WTC11 (cell line): ENCODE measurements at regions not wholly inside any gene's neighbourhood (a gene's known extent, or its start where the extent isn't known, plus 50 kb on each side); places are given as distances from the start of the nearest gene placed in this dataset.

Source experiments
- ATAC-seq: fragments of 200-7000 bp; cut with Tn5 transposase; 2 replicates; pipeline ENCODE4 v1.10.0; 2021; ENCODE audit warnings: mild to moderate bottlenecking, moderate library complexity
- CTCF ChIA-PET: fragments of 300-600 bp; sonication (Branson Sonifier 250); formaldehyde crosslinking; loops from one replicate; lab custom pipeline; 2021; ENCODE audit warnings: antibody characterized with exemption; lab: Charles Lee
- POLR2A ChIA-PET: fragments of 350-600 bp; sonication (Branson Sonifier 250); formaldehyde crosslinking; loops from one replicate; lab custom pipeline; 2021; ENCODE audit warnings: antibody characterized with exemption; lab: Charles Lee
- DNase-seq: peaks from one replicate; pipeline ENCODE4 v3.0.0; 2021; ENCODE audit warnings: low spot score
- H3K27ac Mint-ChIP-seq: 2 replicates; pipeline ENCODE4 v1.8.0; 2021; ENCODE audit warnings: mixed read lengths
- H3K27me3 Mint-ChIP-seq: 2 replicates; pipeline ENCODE4 v1.8.0; 2021; ENCODE audit warnings: low read depth, mild to moderate bottlenecking, moderate library complexity, mixed read lengths
- H3K36me3 Mint-ChIP-seq: 2 replicates; pipeline ENCODE4 v1.8.0; 2021; ENCODE audit warnings: mixed read lengths
- H3K4me1 Mint-ChIP-seq: 2 replicates; pipeline ENCODE4 v1.8.0; 2022; ENCODE audit warnings: mixed read lengths
- H3K4me3 Mint-ChIP-seq: 2 replicates; pipeline ENCODE4 v1.8.0; 2021; ENCODE audit warnings: mild to moderate bottlenecking, moderate library complexity, mixed read lengths
- H3K9me3 Mint-ChIP-seq: 2 replicates; pipeline ENCODE4 v1.8.0; 2021; ENCODE audit warnings: mixed read lengths
- AFF4 ChIP-seq: sonication (generic); formaldehyde crosslinking; IDR thresholded peaks from 2 replicates; pipeline ENCODE4 v1.8.1; 2023; ENCODE audit warnings: mild to moderate bottlenecking, missing genetic modification reagents, borderline replicate concordance
- ATF1 ChIP-seq: sonication (generic); formaldehyde crosslinking; IDR thresholded peaks from 2 replicates; pipeline ENCODE4 v1.8.1; 2023; ENCODE audit warnings: mild to moderate bottlenecking, moderate library complexity, missing genetic modification reagents
- CBFB ChIP-seq: sonication (generic); formaldehyde crosslinking; IDR thresholded peaks from 2 replicates; pipeline ENCODE4 v1.8.1; 2022; ENCODE audit warnings: mild to moderate bottlenecking, low read depth, missing genetic modification reagents
- CDX4 ChIP-seq: fragments of 250-450 bp; sonication (Bioruptor Pico); IDR thresholded peaks from 2 replicates; pipeline ENCODE4 v1.9.0; 2021; ENCODE audit warnings: moderate library complexity, mild to moderate bottlenecking, inconsistent platforms, borderline replicate concordance
- ERG ChIP-seq: fragments of 250-450 bp; sonication (Bioruptor Pico); IDR thresholded peaks from 2 replicates; pipeline ENCODE4 v1.8.0; 2021; ENCODE audit warnings: mild to moderate bottlenecking
- GRHL2 ChIP-seq: fragments of 250-450 bp; sonication (Bioruptor Pico); IDR thresholded peaks from 2 replicates; pipeline ENCODE4 v1.8.0; 2022; ENCODE audit warnings: mild to moderate bottlenecking, moderate library complexity; ENCODE audit not compliant: insufficient replicate concordance, severe bottlenecking
- JAZF1 ChIP-seq: fragments of 250-450 bp; sonication (Bioruptor Pico); IDR thresholded peaks from 2 replicates; pipeline ENCODE4 v1.9.0; 2021; ENCODE audit warnings: moderate library complexity, mild to moderate bottlenecking, inconsistent platforms
- MLX ChIP-seq: sonication (generic); formaldehyde crosslinking; IDR thresholded peaks from 2 replicates; pipeline ENCODE4 v1.8.1; 2023; ENCODE audit warnings: mild to moderate bottlenecking, missing genetic modification reagents, moderate library complexity
- MYBL2 ChIP-seq: sonication (generic); formaldehyde crosslinking; IDR thresholded peaks from 2 replicates; pipeline ENCODE4 v1.8.1; 2023; ENCODE audit warnings: mild to moderate bottlenecking, moderate library complexity, missing genetic modification reagents
- NFATC4 ChIP-seq: fragments of 250-450 bp; sonication (Bioruptor Pico); IDR thresholded peaks from 2 replicates; pipeline ENCODE4 v1.9.0; 2021; ENCODE audit warnings: mild to moderate bottlenecking
- NR3C1 ChIP-seq: sonication (generic); formaldehyde crosslinking; conservative IDR thresholded peaks from 2 replicates; pipeline ENCODE4 v1.8.1; 2023; ENCODE audit warnings: low read depth, mild to moderate bottlenecking, missing genetic modification reagents
- PRRX2 ChIP-seq: fragments of 250-450 bp; sonication (Bioruptor Pico); IDR thresholded peaks from 2 replicates; pipeline ENCODE4 v1.8.0; 2021; ENCODE audit warnings: mild to moderate bottlenecking
- RORB ChIP-seq: fragments of 250-450 bp; sonication (Bioruptor Pico); IDR thresholded peaks from 2 replicates; pipeline ENCODE4 v1.9.0; 2021; ENCODE audit warnings: mild to moderate bottlenecking
- USF2 ChIP-seq: sonication (generic); formaldehyde crosslinking; IDR thresholded peaks from 2 replicates; pipeline ENCODE4 v1.8.1; 2023; ENCODE audit warnings: mild to moderate bottlenecking, missing genetic modification reagents, moderate library complexity
- ZBTB21 ChIP-seq: sonication (generic); formaldehyde crosslinking; IDR thresholded peaks from 2 replicates; pipeline ENCODE4 v1.8.1; 2023; ENCODE audit warnings: mild to moderate bottlenecking, missing genetic modification reagents, borderline replicate concordance
- ZNF281 ChIP-seq: sonication (generic); formaldehyde crosslinking; IDR thresholded peaks from 2 replicates; pipeline ENCODE4 v1.8.0; 2023; ENCODE audit warnings: mild to moderate bottlenecking, missing genetic modification reagents
- ZNF396 ChIP-seq: fragments of 250-450 bp; sonication (Bioruptor Pico); IDR thresholded peaks from 2 replicates; pipeline ENCODE4 v1.8.0; 2021; ENCODE audit warnings: mild to moderate bottlenecking, moderate library complexity, borderline replicate concordance
- ZNF416 ChIP-seq: fragments of 250-450 bp; sonication (Bioruptor Pico); IDR thresholded peaks from 2 replicates; pipeline ENCODE4 v1.9.0; 2021; ENCODE audit warnings: mild to moderate bottlenecking, inconsistent platforms
- ZSCAN18 ChIP-seq: fragments of 250-450 bp; sonication (Bioruptor Pico); IDR thresholded peaks from 2 replicates; pipeline ENCODE4 v2.1.2; 2022; ENCODE audit warnings: mild to moderate bottlenecking, moderate library complexity

- Mint-ChIP-seq H3K36me3 (no peaks in the 10 kb centered on the region), H3K4me3 (no peak overlapping the region)
- CTCF ChIA-PET, result no interaction called here
- no peak for ATAC-seq
- no peak for DNase-seq
- no peak for TF ChIP-seq ZSCAN18 (CRISPR knock-in tag)
- no peak for TF ChIP-seq CDX4
- no peak for TF ChIP-seq ATF1 (CRISPR knock-in tag)
- TF ChIP-seq ZNF416 (CRISPR knock-in tag), result no peak
- no peak for TF ChIP-seq PRRX2 (CRISPR knock-in tag)
- no peak for TF ChIP-seq GRHL2 (CRISPR knock-in tag)
- TF ChIP-seq ZNF396 (CRISPR knock-in tag), result no peak
- no peak for TF ChIP-seq MYBL2 (CRISPR knock-in tag)
- TF ChIP-seq RORB (CRISPR knock-in tag), result no peak
- no peak for TF ChIP-seq JAZF1 (CRISPR knock-in tag)
- TF ChIP-seq, all 79 proteins: peak for 0
- H3K27me3 Mint-ChIP-seq, result peaks cover 42% of the 10 kb centered on the region
- POLR2A ChIA-PET, result no interaction called here
- H3K27ac Mint-ChIP-seq, result no peak overlapping the region
- H3K9me3 Mint-ChIP-seq, result peaks cover 10% of the 10 kb centered on the region
- H3K4me1 Mint-ChIP-seq, result peaks cover 4% of the 10 kb centered on the region
These were observed 51.4 kb upstream of the MSX1 start for GRCh38 chr4:4808086-4808485.

GRCh38 chr4:4805887-4806286 is 53.6 kb upstream of the MSX1 start:
- ATAC-seq (peak; percentile 77), DNase-seq (no peak)
- peaks cover 32% of the 10 kb centered on the region for H3K27me3 Mint-ChIP-seq
- H3K4me3 Mint-ChIP-seq, result no peak overlapping the region
- H3K9me3 Mint-ChIP-seq, result peaks cover 14% of the 10 kb centered on the region
- ChIA-PET CTCF (no interaction called here), POLR2A (no interaction called here)
- TF ChIP-seq ZNF281 (CRISPR knock-in tag), result no peak
- no peak for TF ChIP-seq NR3C1 (CRISPR knock-in tag)
- no peak for TF ChIP-seq CBFB (CRISPR knock-in tag)
- no peak for TF ChIP-seq NFATC4
- H3K27ac Mint-ChIP-seq, result no peak overlapping the region
- H3K4me1 Mint-ChIP-seq, result peaks cover under 1% of the 10 kb centered on the region
- H3K36me3 Mint-ChIP-seq, result no peaks in the 10 kb centered on the region

GRCh38 chr4:4803912-4804296 is 55.6 kb upstream of the MSX1 start:
- H3K36me3 Mint-ChIP-seq, result no peaks in the 10 kb centered on the region
- peaks cover 10% of the 10 kb centered on the region for H3K9me3 Mint-ChIP-seq
- TF ChIP-seq USF2 (CRISPR knock-in tag), result no peak
- no peak for TF ChIP-seq ZBTB21 (CRISPR knock-in tag)
- TF ChIP-seq AFF4 (CRISPR knock-in tag), result no peak
- TF ChIP-seq MLX (CRISPR knock-in tag), result no peak
- TF ChIP-seq ERG, result no peak
- DNase-seq (no peak), ATAC-seq (no peak)
- H3K4me1 Mint-ChIP-seq, result no peaks in the 10 kb centered on the region
- H3K27me3 Mint-ChIP-seq, result peaks cover 33% of the 10 kb centered on the region
- no peak overlapping the region for H3K27ac Mint-ChIP-seq
- H3K4me3 Mint-ChIP-seq, result no peak overlapping the region
- ChIA-PET CTCF (no interaction called here), POLR2A (no interaction called here)
